Tibial nerve (tissue), 4 donors: ENCODE measurements at regions not wholly inside any gene's neighbourhood (a gene's known extent, or its start where the extent isn't known, plus 50 kb on each side); places are given as distances from the start of the nearest gene placed in this dataset.

Source experiments
- DNase-seq, 2 donors: peaks; one replicate each; pipeline ENCODE4 v3.0.0-alpha.2; 2019; ENCODE audit warnings: low spot score in 2 of 2
- H3K27ac ChIP-seq, 4 donors: fragments of 200-600 bp; sonication (generic) in 3 of 4; one replicate each; pipeline ENCODE4 v1.5.1; 2017 to 2019; ENCODE audit warnings: mild to moderate bottlenecking in 1 of 4
- H3K27me3 ChIP-seq, 2 donors: fragments of 200-600 bp; sonication (generic) in 1 of 2; one replicate each; pipeline versions ENCODE4 v1.5.1 to v1.6.0; 2017 to 2019
- H3K36me3 ChIP-seq, 3 donors: fragments of 200-600 bp; sonication (generic); one replicate each; pipeline ENCODE4 v1.5.1; 2018 to 2019
- H3K4me1 ChIP-seq, 4 donors: fragments of 200-600 bp; sonication (generic) in 3 of 4; one replicate each; pipeline ENCODE4 v1.5.1; 2017 to 2019
- H3K4me3 ChIP-seq, 4 donors: fragments of 200-600 bp; sonication (generic) in 3 of 4; one replicate each; pipeline ENCODE4 v1.5.1; 2017 to 2019; ENCODE audit warnings: mild to moderate bottlenecking in 1 of 4, moderate library complexity in 1 of 4
- H3K9me3 ChIP-seq, 4 donors: fragments of 200-600 bp; sonication (generic) in 3 of 4; one replicate each; pipeline ENCODE4 v1.5.1; 2017 to 2019
- EP300 ChIP-seq, 2 donors: sonication (generic); formaldehyde crosslinking; IDR thresholded peaks; one replicate each; pipeline ENCODE4 v1.6.1; 2017; ENCODE audit warnings: antibody characterized with exemption in 2 of 2, mild to moderate bottlenecking in 1 of 2
- POLR2A ChIP-seq, 2 donors: fragments of 450-650 bp; IDR thresholded peaks; one replicate each; pipeline ENCODE4 v1.6.1; 2017; ENCODE audit warnings: antibody characterized with exemption in 2 of 2, mild to moderate bottlenecking in 2 of 2, moderate library complexity in 2 of 2
- WGBS, 2 donors: methylation state at CpG; one replicate each; pipeline ENCODE4 v1.1.5; 2018; 5-methylcytosine and 5-hydroxymethylcytosine counted together
- TF ChIP-seq, protein P1 (sequence below), 5 experiments: fragments of 200-600 bp in 3 of 5; fragments of 450-650 bp in 2 of 5; sonication (generic) in 3 of 5; IDR thresholded peaks; one replicate each; pipeline ENCODE4 v1.5.1; 2016 to 2019; ENCODE audit warnings: antibody characterized with exemption in 5 of 5, mild to moderate bottlenecking in 3 of 5, moderate library complexity in 2 of 5

DNA sequence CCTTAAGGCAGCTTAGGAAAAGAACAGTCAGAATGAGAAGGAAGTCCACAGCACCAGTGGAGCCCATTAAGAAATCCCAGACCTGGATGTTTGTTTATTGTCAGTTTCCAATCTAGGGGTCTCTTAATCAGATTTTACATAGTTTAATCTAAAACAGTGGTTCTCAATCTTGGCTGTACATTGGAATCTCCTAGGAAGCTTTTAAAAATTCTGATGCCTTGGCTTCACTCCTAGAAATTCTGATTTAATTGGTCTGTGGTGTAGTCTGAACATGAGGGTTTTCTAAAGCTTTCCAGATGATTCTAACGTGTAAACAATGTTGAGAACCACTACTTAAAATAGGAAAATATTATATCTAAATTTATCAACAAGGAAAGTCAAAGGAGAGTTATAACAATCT, 56.6 kb upstream of the SPRED1 start:
- no peak overlapping the region for H3K4me3 ChIP-seq
- H3K9me3 ChIP-seq: no peaks in the 10 kb centered on the region
- no peaks in the 10 kb centered on the region for H3K36me3 ChIP-seq
- H3K27me3 ChIP-seq: no peaks in the 10 kb centered on the region
- DNase-seq: no peak
- H3K27ac ChIP-seq: no peak overlapping the region
- peaks cover 0 to 8% (median 0%) of the 10 kb centered on the region in 4 donors for H3K4me1 ChIP-seq
- WGBS, 2 donors: 16 to 28% methylated on average over 1 of the region's 1 CpG
- TF ChIP-seq EP300 (IDR thresholded peaks at IDR 0.05) (no peak), POLR2A (IDR thresholded peaks at IDR 0.05) (no peak)
- TF ChIP-seq, protein P1, sequence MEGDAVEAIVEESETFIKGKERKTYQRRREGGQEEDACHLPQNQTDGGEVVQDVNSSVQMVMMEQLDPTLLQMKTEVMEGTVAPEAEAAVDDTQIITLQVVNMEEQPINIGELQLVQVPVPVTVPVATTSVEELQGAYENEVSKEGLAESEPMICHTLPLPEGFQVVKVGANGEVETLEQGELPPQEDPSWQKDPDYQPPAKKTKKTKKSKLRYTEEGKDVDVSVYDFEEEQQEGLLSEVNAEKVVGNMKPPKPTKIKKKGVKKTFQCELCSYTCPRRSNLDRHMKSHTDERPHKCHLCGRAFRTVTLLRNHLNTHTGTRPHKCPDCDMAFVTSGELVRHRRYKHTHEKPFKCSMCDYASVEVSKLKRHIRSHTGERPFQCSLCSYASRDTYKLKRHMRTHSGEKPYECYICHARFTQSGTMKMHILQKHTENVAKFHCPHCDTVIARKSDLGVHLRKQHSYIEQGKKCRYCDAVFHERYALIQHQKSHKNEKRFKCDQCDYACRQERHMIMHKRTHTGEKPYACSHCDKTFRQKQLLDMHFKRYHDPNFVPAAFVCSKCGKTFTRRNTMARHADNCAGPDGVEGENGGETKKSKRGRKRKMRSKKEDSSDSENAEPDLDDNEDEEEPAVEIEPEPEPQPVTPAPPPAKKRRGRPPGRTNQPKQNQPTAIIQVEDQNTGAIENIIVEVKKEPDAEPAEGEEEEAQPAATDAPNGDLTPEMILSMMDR (IDR thresholded peaks at IDR 0.05): no peak

DNA sequence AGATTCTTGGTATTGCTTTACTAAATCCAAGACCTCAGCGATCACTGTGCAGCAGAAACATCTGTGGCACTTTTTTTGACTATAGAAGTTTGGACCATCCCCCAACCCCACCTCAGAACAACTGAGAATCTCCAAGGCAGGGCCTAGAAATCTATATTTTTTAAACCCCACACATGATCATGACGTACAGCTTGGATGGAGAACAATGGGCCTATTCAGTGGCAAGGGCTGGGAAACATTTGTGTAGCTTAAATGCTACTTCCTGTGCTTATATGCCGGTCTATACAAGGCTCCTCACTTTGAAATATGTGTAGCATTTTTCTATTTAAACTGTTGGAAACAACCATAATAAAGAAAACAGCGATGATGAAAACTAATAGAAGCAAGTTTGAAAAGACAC, 55.1 kb upstream of the SPRED1 start:
- H3K27ac ChIP-seq: no peak overlapping the region
- no peak for DNase-seq
- 53 to 54% methylated on average over 4 of the region's 4 CpGs for WGBS, 2 donors
- no peak overlapping the region for H3K4me3 ChIP-seq
- H3K27me3 ChIP-seq: no peaks in the 10 kb centered on the region
- TF ChIP-seq, protein P1 (IDR thresholded peaks at IDR 0.05): no peak
- TF ChIP-seq POLR2A (IDR thresholded peaks at IDR 0.05) (no peak), EP300 (IDR thresholded peaks at IDR 0.05) (no peak)
- H3K9me3 ChIP-seq: no peaks in the 10 kb centered on the region
- H3K36me3 ChIP-seq: no peaks in the 10 kb centered on the region
- peaks cover 0 to 8% (median 0%) of the 10 kb centered on the region in 4 donors for H3K4me1 ChIP-seq

DNA sequence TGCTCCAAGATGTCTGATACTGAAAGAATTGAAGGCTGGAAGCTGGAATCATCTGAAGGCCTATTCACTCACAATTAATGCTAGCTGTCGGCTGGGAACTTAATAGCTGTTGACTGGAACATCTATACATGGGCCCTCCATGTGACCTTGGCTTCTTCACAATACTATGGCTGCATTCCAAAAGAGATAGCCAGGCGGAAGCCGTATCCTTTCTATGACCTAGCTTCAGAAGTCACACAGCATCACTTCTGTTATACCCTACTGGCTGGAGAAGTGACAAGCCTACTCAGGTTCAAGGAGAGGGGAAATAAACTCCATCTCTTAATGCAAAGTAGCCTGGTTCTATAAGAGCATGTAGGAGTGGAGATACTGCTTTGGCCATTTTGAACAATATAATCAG, 50.9 kb upstream of the SPRED1 start:
- Histone ChIP-seq H3K27me3 (no peaks in the 10 kb centered on the region), H3K4me3 (no peak overlapping the region), H3K9me3 (no peaks in the 10 kb centered on the region), H3K27ac (no peak overlapping the region), H3K4me1 (peaks cover 0 to 16% (median 0%) of the 10 kb centered on the region in 4 donors), H3K36me3 (no peaks in the 10 kb centered on the region)
- WGBS, 2 donors: 35% methylated on average over 3 of the region's 3 CpGs
- DNase-seq: no peak
- TF ChIP-seq, protein P1 (IDR thresholded peaks at IDR 0.05): no peak
- TF ChIP-seq POLR2A (IDR thresholded peaks at IDR 0.05): no peak
- TF ChIP-seq EP300 (IDR thresholded peaks at IDR 0.05): no peak

DNA sequence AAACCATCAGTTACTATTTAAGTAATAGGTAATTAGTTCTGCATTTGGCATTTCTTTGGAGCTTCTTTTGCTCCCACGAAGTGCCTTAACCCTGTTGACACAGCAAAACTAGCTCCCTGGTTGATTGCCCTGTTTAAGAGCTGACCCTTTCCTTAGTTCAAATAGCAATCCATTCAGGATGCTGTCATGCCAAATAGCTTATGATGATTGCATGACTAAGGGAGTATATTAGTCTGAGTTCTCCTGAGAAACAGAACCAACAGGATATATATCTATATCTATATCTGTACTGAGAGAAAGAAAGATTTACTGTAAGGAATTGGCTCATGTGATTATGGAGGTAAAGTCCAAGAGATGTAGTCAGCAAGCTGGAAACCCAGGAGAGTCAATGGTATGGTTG, 50.3 kb upstream of the SPRED1 start:
- Histone ChIP-seq H3K27me3 (no peaks in the 10 kb centered on the region), H3K4me1 (peaks cover 0 to 22% (median 0%) of the 10 kb centered on the region in 4 donors), H3K27ac (no peak overlapping the region), H3K4me3 (no peak overlapping the region), H3K9me3 (no peaks in the 10 kb centered on the region), H3K36me3 (no peaks in the 10 kb centered on the region)
- 16 to 17% methylated on average over 1 of the region's 1 CpG for WGBS, 2 donors
- DNase-seq: no peak
- TF ChIP-seq POLR2A (IDR thresholded peaks at IDR 0.05): no peak
- no peak for TF ChIP-seq EP300 (IDR thresholded peaks at IDR 0.05)
- TF ChIP-seq, protein P1 (IDR thresholded peaks at IDR 0.05): no peak
